NCI-H82 (cell line): ENCODE measurements at regions not wholly inside any gene's neighbourhood (a gene's known extent, or its start where the extent isn't known, plus 50 kb on each side); places are given as distances from the start of the nearest gene placed in this dataset.

Experiments used
- DNase-seq: peaks from one replicate; lab custom pipeline; 2025; lab: John Stamatoyannopoulos, UW

GRCh38 chr4:56286763-56287162 lies 100.5 kb downstream of the AASDH start:
- no peak for DNase-seq

DNA sequence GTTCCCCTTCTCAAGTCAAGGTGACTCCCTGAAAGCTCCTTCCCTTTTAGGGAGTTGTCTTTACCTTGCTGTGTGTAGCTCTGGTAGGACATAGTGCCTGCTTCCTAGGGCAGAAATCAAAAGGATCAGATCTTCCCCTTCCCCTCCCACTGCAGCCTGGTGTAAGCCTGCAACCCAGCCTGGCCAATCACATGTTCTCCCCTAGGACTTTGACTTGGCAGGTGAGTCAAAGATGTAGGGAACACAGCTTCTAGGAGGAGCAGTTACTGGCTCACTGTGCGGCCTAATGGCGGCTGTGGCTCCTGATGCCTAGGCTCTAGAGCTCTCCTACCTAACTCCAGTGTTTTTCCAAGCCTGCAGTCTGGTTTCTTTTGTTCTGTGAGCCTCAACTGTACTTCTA lies 103.9 kb downstream of the AASDH start:
- DNase-seq = no peak

DNA sequence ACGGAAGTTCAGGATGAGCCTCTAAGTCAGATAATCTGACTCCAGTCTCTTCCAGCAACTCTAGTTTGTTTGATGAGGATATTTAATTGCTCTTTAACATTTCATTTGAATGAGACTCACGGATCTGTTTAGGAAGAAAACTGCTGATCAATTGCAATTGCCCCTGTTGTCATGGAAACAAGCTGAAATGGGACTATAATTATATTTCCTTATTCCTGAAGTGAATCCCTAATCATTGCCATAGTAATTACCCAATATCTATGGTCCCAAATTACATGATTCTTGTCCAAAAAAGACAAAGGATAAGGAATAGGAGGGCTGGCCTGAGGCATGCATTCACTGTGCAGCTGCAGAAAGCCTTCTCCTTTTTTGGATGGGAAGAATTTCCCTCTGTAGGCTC lies 105.3 kb downstream of the AASDH start:
- no peak for DNase-seq

DNA sequence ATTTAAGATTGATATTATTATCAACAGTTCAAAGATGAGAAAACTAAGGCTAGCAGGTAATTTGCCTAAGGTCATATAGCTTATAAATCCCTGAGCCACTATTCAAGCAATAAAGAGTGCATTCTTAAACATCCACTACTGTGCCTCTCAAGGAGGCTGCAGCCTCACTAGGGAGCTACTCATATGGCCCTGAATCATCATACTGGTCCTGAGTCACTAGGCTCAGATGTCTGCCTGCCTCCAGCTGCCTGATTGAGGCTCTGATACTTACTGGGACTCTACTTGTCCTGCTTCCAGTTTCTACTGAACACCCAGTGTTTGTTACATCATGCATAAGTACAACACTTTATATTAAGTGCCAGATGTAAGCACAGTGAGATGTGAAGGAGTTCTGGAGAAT lies 110.7 kb downstream of the AASDH start:
- no peak for DNase-seq

DNA sequence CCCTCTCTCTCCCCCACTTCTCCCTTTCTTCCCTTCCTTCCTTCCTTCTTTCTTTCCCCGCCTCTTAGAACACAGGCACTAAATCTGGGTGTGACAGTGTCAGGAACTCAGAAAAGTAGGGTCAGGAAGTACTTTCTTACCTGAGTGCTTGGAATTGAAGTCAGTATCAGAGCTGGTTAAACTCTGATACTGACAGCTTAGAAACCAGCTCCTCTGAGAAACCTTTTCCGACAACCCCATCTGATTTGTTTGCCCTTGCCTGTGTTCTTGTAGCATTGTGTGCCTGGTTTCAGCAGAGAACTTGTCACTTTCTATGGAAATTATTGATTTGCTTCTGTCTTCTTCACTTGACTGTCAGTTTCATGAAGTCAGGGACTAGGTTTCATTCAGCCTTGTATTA lies 113.9 kb downstream of the AASDH start:
- DNase-seq = no peak

- DNase-seq = no peak
These were observed 114.4 kb downstream of the AASDH start for GRCh38 chr4:56272927-56273326.

DNA sequence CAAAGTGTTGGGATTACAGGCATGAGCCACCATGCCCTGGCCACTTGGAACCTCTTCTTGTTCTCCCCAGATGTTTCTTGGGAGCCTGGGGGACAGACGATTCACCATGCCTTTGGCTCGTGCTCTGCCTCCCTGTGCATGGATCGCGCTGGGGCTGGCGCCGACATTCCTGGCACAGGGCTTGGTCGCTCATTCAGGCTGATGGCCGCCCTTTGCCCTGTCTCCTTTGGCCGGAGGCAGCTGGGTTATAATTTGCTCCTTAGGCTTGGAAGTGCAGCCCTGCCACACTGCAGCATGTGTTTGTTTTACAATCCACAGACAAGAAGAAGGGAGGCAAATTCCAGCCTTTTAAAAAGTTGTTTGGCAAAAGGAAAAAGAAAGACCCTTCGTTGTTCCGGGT lies 115.3 kb downstream of the AASDH start:
- DNase-seq = no peak

DNA sequence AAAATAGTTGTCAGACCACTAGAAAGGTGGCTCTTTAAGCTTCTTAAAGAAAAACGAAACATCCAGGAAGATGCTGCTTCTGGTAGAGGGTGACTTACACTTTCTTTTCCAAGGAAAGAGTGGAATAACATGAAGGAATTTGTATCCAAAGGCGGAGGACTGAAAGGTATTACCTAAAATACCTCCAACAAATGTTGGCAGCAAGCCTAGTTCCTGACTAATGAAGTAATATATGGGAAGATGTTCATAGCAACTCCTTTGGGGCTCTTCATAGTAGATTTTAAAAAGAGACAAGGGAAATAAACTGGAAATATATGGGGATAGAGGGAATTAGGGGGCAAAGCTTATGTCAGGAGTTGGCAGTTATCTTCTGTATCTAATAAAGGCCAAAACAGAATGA lies 116.2 kb downstream of the AASDH start:
- no peak for DNase-seq

GRCh38 chr4:56267558-56267957 lies 119.7 kb downstream of the AASDH start:
- DNase-seq = no peak

DNA sequence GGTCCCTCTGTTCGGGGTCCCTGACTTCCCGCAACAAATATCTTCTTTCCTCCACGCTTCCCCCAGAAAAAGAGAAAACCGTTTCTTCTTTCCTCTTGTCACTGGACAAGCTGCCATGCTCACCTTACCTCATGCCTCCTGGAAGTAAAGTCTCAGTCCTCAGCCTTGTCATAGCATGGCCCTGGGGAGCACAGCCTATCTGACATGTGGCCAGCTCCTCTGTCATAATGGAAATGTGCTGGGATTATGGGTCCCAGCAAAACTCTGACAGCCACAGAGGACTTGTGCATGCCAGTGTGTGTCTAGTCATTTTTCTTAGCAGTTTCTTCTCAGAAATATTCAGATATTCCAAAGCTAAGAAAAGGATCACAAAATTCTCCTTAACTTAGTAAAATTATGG lies 122.4 kb downstream of the AASDH start:
- DNase-seq = peak; percentile 71

- DNase-seq = no peak
These were observed 126.3 kb downstream of the AASDH start for GRCh38 chr4:56261027-56261426.

- DNase-seq = no peak
These were observed 127.0 kb downstream of the AASDH start for GRCh38 chr4:56260320-56260719.

DNA sequence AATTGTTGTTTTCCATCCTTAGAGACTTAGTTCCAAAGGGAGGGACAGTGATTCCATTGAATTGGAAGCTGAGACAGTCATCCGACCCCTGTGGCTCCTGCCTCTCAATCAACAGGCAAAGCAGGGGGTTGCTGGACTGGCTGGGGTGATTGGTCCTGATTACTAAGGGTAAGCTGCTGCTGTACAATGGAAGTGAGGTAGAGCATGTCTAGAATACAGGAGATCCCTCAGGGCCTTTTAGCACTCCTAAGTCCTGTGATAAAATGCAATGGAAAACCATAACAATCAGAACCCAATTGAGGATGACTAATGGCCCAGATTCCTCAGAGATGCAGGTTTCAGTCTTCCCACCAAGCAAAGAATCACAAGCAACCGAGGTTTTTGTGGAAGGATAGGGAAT lies 127.6 kb downstream of the AASDH start:
- DNase-seq = no peak

- DNase-seq = no peak
These were observed 131.5 kb downstream of the AASDH start for GRCh38 chr4:56255820-56256219.

- no peak for DNase-seq
These were observed 133.5 kb downstream of the AASDH start for GRCh38 chr4:56253666-56254305.

DNA sequence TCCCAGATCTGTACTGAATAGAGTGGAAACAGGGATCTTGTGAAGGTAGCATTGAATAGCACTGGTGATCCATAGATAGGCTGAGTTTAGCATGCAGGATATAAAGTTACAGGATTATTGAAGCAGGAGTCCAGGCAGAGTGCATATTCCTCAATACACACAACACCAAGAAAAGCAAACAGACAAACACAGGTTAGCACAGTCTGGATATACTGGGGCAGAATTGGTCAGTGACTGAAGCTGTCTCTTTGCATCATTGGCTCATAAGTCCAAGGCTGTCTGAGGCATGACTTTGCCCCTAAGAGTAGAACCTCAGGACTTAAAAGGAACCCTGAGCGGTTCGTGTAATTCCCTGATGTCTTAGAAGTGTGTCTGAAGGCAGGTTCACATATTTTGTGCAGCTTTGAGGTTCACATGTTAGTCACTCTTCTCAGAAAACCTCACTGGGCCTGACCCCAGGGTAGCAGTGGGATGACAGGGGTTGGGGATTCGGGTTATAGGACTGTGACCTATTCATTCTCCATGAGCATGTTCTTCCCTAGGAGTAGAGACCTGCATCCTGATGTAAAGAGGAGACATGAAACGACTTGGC lies 134.6 kb downstream of the AASDH start:
- DNase-seq = no peak

- no peak for DNase-seq
These were observed 135.7 kb downstream of the AASDH start for GRCh38 chr4:56251556-56251955.

GRCh38 chr4:56250776-56251175 lies 136.5 kb downstream of the AASDH start:
- DNase-seq = no peak

- DNase-seq = no peak
These were observed 139.6 kb downstream of the AASDH start for GRCh38 chr4:56247646-56248045.

DNA sequence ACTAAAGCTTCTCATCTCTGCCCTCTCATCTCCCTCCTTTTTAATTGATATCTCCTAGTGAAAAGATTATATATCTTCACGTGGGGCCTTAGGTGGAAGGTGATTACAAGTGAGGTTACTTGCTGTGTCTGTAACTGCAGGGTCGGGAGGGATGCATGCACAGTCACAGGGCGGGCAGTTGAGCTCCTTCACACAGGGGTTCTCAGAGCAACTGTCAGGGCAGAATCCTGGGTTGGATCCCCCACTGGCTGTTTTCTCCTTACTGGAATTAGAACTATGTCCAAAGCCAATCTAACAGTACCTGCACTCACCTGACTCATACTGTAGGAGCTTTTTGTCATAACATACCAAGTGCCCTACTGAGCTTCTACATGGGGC lies 141.1 kb downstream of the AASDH start:
- no peak for DNase-seq

DNA sequence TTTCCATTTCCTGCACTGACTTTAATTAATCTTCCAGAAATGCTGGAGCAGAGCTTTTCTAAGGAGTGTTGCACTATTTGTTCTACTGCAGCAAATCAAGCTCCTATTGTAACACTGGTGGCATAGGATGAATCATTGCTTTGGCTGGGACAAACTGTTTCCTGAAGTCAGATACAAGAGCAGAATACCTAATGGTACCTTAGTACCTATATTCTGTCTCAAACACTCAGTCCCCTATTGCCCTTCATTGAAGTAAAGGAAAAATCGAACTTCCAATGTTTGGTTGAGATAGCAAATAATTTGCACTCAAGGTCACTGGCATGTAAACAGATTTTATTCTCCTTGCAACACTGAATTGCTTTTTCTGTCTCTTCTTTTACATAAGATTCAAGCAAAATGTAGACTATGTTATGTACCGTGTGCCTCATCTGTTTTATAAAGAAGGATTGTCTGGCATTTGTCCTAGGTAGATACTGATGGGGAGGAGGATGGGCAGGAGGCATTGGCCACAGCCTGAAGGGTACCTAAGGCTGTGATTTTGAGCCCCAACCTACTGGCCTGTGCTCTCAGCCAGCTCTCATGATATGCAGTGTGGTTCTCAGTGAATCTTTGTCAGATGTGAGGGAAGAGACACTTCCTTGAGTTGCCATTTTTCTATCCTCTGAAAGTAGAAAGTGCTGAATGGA lies 141.6 kb downstream of the AASDH start:
- no peak for DNase-seq

GRCh38 chr4:56244681-56245080 lies 142.6 kb downstream of the AASDH start:
- DNase-seq = peak; percentile 81

DNA sequence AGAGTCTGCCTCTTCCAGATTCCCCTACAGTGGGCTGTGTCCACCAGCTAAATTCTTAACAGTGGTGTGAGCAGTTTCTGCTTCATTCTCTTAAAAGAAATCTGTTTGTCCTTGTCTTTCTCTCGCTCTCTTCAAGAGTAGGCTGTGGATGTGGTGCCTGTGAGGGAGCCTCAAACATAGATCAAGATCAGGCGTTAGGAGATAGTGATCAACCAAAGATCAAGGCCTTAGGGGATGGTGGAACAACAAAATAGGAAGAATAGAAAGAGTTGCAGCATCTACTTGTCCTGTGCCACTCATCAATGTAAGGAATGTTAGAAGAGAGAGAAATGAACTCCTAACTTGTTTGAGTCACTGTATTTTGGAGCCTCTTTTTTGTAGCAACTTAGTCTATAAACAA lies 144.2 kb downstream of the AASDH start:
- DNase-seq = no peak

DNA sequence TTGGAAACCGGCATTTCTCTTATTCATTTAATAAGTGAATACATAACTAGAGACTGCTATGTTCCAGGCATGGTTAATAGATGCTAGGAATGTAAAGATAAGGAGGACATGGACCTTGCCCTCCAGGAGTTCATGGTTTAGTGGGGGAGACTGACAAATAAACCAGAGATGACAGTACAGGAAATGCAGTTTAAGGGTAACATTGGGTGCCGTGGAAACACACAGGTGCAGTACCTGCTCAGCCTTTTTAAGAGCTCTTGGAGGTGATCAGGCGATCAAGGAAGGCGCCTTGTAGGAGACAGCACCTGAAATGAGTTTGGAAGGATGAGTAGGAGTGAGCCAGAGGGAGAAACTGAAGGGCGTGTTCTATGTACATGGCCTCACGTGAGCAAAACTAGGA lies 145.8 kb downstream of the AASDH start:
- DNase-seq = no peak
